ENCODE measurements at regions not wholly inside any gene's neighbourhood (a gene's known extent, or its start where the extent isn't known, plus 50 kb on each side); places are given as distances from the start of the nearest gene placed in this dataset.

GRCh38 chr14:65320661-65321308 is 91.7 kb upstream of the FUT8 start:
- H3K27me3 ChIP-seq: no peaks in the 10 kb centered on the region
- ATAC-seq (peak; percentile 40), DNase-seq (peak in 3 of 4 donors; percentile 13 to 36 (median 34))
- intact Hi-C loops (cut with DNase I): no loop called here
- no peaks in the 10 kb centered on the region for H3K36me3 ChIP-seq (replicated peaks in 1 of 2; ENCODE audit: insufficient read depth in 1 of 2, low read depth in 2 of 2)
- H3K4me1 ChIP-seq: peaks cover 9% of the 10 kb centered on the region
- H3K27ac ChIP-seq: peak overlapping the region in 2 of 4 donors; percentile 46 to 52
- no peak for TF ChIP-seq CTCF (IDR thresholded peaks at IDR 0.05)
- H3K9me3 ChIP-seq: no peaks in the 10 kb centered on the region
- 66 to 71% methylated on average over 2 of the region's 2 CpGs for WGBS, 2 donors
- no peak overlapping the region for H3K4me3 ChIP-seq

- Histone ChIP-seq H3K27me3 (no peaks in the 10 kb centered on the region), H3K9me3 (no peaks in the 10 kb centered on the region), H3K4me3 (no peak overlapping the region), H3K36me3 (replicated peaks in 1 of 2; ENCODE audit: insufficient read depth in 1 of 2, low read depth in 2 of 2) (no peaks in the 10 kb centered on the region), H3K4me1 (peaks cover 9% of the 10 kb centered on the region), H3K27ac (peak overlapping the region in 2 of 4 donors; percentile 46 to 52)
- WGBS, 2 donors: 75 to 80% methylated on average over 3 of the region's 3 CpGs
- intact Hi-C loops (cut with DNase I): no loop called here
- TF ChIP-seq CTCF (IDR thresholded peaks at IDR 0.05) (no peak), POLR2A (IDR thresholded peaks at IDR 0.05) (no peak)
- DNase-seq (no peak), ATAC-seq (no peak)
Observed at GRCh38 chr14:65321370-65321875, 91.1 kb upstream of the FUT8 start.

GRCh38 chr14:65329481-65329880 is 83.0 kb upstream of the FUT8 start:
- H3K27ac ChIP-seq: no peak overlapping the region
- ATAC-seq: no peak
- intact Hi-C loops (cut with DNase I): no loop called here
- H3K4me3 ChIP-seq: no peak overlapping the region
- no peaks in the 10 kb centered on the region for H3K36me3 ChIP-seq (replicated peaks in 1 of 2; ENCODE audit: insufficient read depth in 1 of 2, low read depth in 2 of 2)
- 89 to 100% methylated on average over 2 of the region's 2 CpGs for WGBS, 2 donors
- peaks cover 3% of the 10 kb centered on the region for H3K4me1 ChIP-seq
- H3K27me3 ChIP-seq: no peaks in the 10 kb centered on the region
- no peaks in the 10 kb centered on the region for H3K9me3 ChIP-seq
- DNase-seq: no peak
- TF ChIP-seq POLR2A (IDR thresholded peaks at IDR 0.05): no peak
- no peak for TF ChIP-seq CTCF (IDR thresholded peaks at IDR 0.05)

- H3K27me3 ChIP-seq: no peaks in the 10 kb centered on the region
- DNase-seq: no peak
- WGBS, 2 donors: 68 to 75% methylated on average over 2 of the region's 2 CpGs
Observed at GRCh38 chr14:65329911-65330310, 82.6 kb upstream of the FUT8 start.

More at GRCh38 chr14:65329911-65330310, 82.6 kb upstream of the FUT8 start:
- intact Hi-C loops (cut with DNase I): no loop called here
- H3K27ac ChIP-seq: no peak overlapping the region
- TF ChIP-seq CTCF (IDR thresholded peaks at IDR 0.05) (no peak), POLR2A (IDR thresholded peaks at IDR 0.05) (no peak)
- no peaks in the 10 kb centered on the region for H3K9me3 ChIP-seq
- no peaks in the 10 kb centered on the region for H3K36me3 ChIP-seq (replicated peaks in 1 of 2; ENCODE audit: insufficient read depth in 1 of 2, low read depth in 2 of 2)
- H3K4me3 ChIP-seq: no peak overlapping the region
- no peak for ATAC-seq
- H3K4me1 ChIP-seq: peaks cover 8% of the 10 kb centered on the region

Data from body of pancreas (tissue), 4 donors.